Mesothelial cell of epicardium (in vitro differentiated cells): ENCODE measurements at regions not wholly inside any gene's neighbourhood (a gene's known extent, or its start where the extent isn't known, plus 50 kb on each side); places are given as distances from the start of the nearest gene placed in this dataset.

Experiments used
- DNase-seq, 2 experiments: peaks; one replicate each; pipeline ENCODE4 v3.0.0; 2021; ENCODE audit warnings: low spot score in 2 of 2; ENCODE audit not compliant: unreplicated experiment in 2 of 2
- H3K27ac Mint-ChIP-seq: 2 replicates; pipeline ENCODE4 v1.8.0; 2021; ENCODE audit warnings: mixed read lengths
- H3K27me3 Mint-ChIP-seq: 2 replicates; pipeline ENCODE4 v1.8.0; 2021; ENCODE audit warnings: low read depth, mixed read lengths
- H3K36me3 Mint-ChIP-seq: 2 replicates; pipeline ENCODE4 v1.8.0; 2021; ENCODE audit warnings: mixed read lengths
- H3K4me1 Mint-ChIP-seq: 2 replicates; pipeline ENCODE4 v1.8.0; 2021; ENCODE audit warnings: mixed read lengths
- H3K4me3 Mint-ChIP-seq: 2 replicates; pipeline ENCODE4 v1.8.0; 2021; ENCODE audit warnings: mild to moderate bottlenecking, moderate library complexity, mixed read lengths
- H3K9me3 Mint-ChIP-seq: 2 replicates; pipeline ENCODE4 v1.8.0; 2021; ENCODE audit warnings: mixed read lengths
- TF ChIP-seq, protein P1 (sequence below): fragments of 200-600 bp; sonication (generic); IDR thresholded peaks from one replicate; pipeline ENCODE4 v1.5.0; 2021; ENCODE audit warnings: antibody characterized with exemption; ENCODE audit not compliant: unreplicated experiment

DNA sequence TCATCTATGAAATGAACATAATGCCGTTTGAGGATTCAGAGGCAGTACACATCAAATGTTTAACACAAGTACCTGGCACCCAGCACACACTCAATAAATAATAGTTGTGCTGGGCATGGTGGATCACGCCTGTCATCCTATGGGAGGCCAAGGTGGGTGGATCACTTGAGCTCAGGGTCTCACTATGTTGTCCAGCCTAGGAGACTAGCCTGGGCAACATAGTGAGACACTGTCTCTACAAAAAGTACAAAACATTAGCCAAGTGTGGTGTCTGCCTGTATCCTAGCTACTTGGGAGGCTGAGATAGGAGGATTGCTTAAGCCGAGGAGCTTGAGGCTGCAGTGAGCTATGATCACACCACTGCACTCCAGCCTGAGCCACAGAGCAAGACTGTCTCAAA is 98.1 kb upstream of the SALL4 start:
- no peak overlapping the region for H3K4me3 Mint-ChIP-seq

DNA sequence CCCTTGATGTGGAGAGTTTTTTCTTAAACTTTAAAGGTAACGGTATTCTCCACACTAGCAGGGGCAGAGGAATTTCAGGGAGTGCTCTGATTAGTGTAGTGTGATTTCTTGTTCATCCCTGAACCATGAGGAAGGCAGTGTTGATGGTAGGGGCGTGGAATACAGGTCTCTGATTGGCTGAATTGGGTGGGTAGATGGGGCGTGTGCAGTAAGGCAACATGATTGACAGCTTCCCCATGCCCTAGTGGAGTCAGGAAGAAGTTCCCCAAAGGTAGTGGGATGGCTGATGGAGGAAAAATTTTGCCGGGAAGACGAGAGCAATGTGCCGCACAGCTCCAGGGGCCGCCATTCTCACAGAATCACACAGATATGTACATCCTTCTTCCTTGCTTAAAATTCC is 97.4 kb upstream of the SALL4 start:
- Mint-ChIP-seq H3K4me3 (no peak overlapping the region), H3K27me3 (no peaks in the 10 kb centered on the region), H3K27ac (no peak overlapping the region), H3K4me1 (no peaks in the 10 kb centered on the region), H3K36me3 (no peaks in the 10 kb centered on the region), H3K9me3 (no peaks in the 10 kb centered on the region)
- no peak for DNase-seq
- TF ChIP-seq, protein P1, sequence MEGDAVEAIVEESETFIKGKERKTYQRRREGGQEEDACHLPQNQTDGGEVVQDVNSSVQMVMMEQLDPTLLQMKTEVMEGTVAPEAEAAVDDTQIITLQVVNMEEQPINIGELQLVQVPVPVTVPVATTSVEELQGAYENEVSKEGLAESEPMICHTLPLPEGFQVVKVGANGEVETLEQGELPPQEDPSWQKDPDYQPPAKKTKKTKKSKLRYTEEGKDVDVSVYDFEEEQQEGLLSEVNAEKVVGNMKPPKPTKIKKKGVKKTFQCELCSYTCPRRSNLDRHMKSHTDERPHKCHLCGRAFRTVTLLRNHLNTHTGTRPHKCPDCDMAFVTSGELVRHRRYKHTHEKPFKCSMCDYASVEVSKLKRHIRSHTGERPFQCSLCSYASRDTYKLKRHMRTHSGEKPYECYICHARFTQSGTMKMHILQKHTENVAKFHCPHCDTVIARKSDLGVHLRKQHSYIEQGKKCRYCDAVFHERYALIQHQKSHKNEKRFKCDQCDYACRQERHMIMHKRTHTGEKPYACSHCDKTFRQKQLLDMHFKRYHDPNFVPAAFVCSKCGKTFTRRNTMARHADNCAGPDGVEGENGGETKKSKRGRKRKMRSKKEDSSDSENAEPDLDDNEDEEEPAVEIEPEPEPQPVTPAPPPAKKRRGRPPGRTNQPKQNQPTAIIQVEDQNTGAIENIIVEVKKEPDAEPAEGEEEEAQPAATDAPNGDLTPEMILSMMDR = no peak

More for the DNA sequence above, 98.1 kb upstream of the SALL4 start:
- TF ChIP-seq, protein P1 = no peak
- H3K36me3 Mint-ChIP-seq = no peaks in the 10 kb centered on the region
- H3K27ac Mint-ChIP-seq = no peak overlapping the region
- no peaks in the 10 kb centered on the region for H3K27me3 Mint-ChIP-seq
- no peaks in the 10 kb centered on the region for H3K4me1 Mint-ChIP-seq
- no peak for DNase-seq
- H3K9me3 Mint-ChIP-seq = no peaks in the 10 kb centered on the region

DNA sequence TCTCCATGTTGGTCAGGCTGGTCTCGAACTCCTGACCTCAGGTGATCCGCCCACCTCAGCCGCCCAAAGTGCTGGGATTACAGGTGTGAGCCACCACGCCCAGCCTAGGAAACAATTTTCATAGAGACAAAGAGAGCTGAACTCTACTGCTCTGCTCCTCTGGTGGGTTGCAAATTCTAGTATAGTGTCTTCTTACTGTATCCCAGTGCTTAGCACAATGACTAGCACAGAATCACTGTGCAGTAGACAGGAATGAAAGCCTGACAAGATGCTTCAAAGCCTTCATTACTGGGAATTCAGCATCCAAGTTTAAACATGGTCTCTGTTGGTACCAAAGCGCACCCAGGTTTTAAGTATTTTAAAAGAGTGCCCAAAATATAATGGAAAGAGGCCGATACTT is 96.5 kb upstream of the SALL4 start:
- H3K27ac Mint-ChIP-seq = no peak overlapping the region
- TF ChIP-seq, protein P1 = no peak
- no peaks in the 10 kb centered on the region for H3K36me3 Mint-ChIP-seq
- H3K4me3 Mint-ChIP-seq = no peak overlapping the region
- H3K9me3 Mint-ChIP-seq = no peaks in the 10 kb centered on the region
- H3K27me3 Mint-ChIP-seq = no peaks in the 10 kb centered on the region
- DNase-seq = no peak
- H3K4me1 Mint-ChIP-seq = no peaks in the 10 kb centered on the region

DNA sequence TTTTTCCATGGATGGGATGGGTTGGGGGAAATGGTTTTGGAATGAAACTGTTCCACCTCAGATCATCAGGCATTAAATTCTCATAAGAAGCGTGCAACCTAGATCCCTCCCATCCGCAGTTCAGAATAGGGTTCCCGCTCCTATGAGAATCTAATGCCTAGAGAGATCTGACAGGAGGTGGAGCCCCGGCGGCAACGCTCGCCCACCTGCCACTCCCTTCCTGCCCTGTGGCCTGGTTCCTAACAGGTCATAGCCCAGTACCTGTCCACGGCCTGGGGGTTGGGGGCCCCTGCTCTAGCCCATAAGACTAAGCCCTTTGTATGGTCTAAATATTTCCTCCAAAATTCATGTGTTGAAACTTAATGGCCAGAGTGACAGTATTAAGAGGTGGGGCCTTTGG is 92.3 kb upstream of the SALL4 start:
- Mint-ChIP-seq H3K4me3 (no peak overlapping the region), H3K4me1 (peaks cover 2% of the 10 kb centered on the region), H3K9me3 (no peaks in the 10 kb centered on the region), H3K27ac (no peak overlapping the region), H3K27me3 (no peaks in the 10 kb centered on the region), H3K36me3 (no peaks in the 10 kb centered on the region)
- TF ChIP-seq, protein P1 = no peak
- DNase-seq = no peak

DNA sequence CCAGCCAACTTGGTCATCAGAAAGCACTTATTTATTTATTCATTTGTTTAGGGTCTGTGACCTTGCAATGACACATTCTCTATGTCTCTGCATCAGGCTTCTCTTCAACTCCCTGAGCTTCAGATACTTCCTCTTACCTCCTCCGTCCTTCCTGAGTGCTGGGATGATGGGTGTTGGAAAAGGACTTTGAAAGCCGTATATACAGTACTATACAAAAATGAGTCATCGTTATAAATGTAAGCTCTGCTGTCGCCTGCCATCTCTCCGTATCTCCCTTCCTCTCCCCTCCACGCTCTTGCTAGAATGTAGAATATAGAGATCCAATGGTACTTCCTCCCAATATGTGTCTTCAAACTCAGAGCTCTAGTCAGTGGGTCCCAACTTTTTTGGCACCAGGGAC is 91.9 kb upstream of the SALL4 start:
- Mint-ChIP-seq H3K36me3 (no peaks in the 10 kb centered on the region), H3K4me3 (no peak overlapping the region), H3K27me3 (no peaks in the 10 kb centered on the region), H3K27ac (no peak overlapping the region), H3K4me1 (peaks cover 6% of the 10 kb centered on the region), H3K9me3 (no peaks in the 10 kb centered on the region)
- TF ChIP-seq, protein P1 = no peak
- no peak for DNase-seq

DNA sequence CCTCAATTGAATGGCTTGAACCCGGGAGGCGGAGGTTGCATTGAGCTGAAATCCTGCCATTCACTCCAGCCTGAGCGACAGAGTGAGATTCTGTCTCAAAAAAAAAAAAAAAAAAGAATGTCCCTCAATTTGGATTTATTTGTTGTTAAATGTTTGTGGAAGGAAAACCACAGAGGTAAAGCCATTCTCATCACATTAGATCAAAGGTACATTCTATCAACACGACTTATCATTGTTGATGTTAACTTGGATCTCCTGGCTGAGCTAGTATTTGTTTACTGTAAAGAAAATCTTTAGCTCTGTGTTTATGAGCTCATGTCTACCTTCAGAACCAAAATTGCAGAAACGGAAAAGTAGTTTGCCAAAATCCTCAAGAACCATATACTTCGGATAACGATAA is 91.4 kb upstream of the SALL4 start:
- DNase-seq = no peak
- peaks cover 10% of the 10 kb centered on the region for H3K4me1 Mint-ChIP-seq
- H3K27ac Mint-ChIP-seq = no peak overlapping the region
- H3K36me3 Mint-ChIP-seq = no peaks in the 10 kb centered on the region
- no peaks in the 10 kb centered on the region for H3K9me3 Mint-ChIP-seq
- H3K4me3 Mint-ChIP-seq = no peak overlapping the region
- TF ChIP-seq, protein P1 = no peak
- no peaks in the 10 kb centered on the region for H3K27me3 Mint-ChIP-seq
